Sigmoid colon (tissue), 4 donors: ENCODE measurements at regions not wholly inside any gene's neighbourhood (a gene's known extent, or its start where the extent isn't known, plus 50 kb on each side); places are given as distances from the start of the nearest gene placed in this dataset.

Experiments used
- EP300 ChIP-seq, 4 donors: sonication (generic); formaldehyde crosslinking; IDR thresholded peaks; one replicate each; pipeline ENCODE4 v1.6.1; 2017; ENCODE audit warnings: antibody characterized with exemption in 4 of 4
- POLR2A ChIP-seq, 2 donors: fragments of 450-650 bp; IDR thresholded peaks; one replicate each; pipeline ENCODE4 v1.6.1; 2016; ENCODE audit warnings: antibody characterized with exemption in 2 of 2, mild to moderate bottlenecking in 2 of 2, moderate library complexity in 2 of 2
- POLR2AphosphoS5 ChIP-seq, 4 donors: sonication (generic); formaldehyde crosslinking; IDR thresholded peaks; one replicate each; pipeline ENCODE4 v1.6.1; 2017; ENCODE audit warnings: antibody characterized with exemption in 4 of 4
- TF ChIP-seq, protein P1 (sequence below), 4 experiments: fragments of 450-650 bp in 3 of 4; fragments of 200-600 bp in 1 of 4; IDR thresholded peaks; one replicate each; pipeline ENCODE4 v1.5.1; 2016 to 2019; ENCODE audit warnings: antibody characterized with exemption in 4 of 4, mild to moderate bottlenecking in 3 of 4, moderate library complexity in 2 of 4

DNA sequence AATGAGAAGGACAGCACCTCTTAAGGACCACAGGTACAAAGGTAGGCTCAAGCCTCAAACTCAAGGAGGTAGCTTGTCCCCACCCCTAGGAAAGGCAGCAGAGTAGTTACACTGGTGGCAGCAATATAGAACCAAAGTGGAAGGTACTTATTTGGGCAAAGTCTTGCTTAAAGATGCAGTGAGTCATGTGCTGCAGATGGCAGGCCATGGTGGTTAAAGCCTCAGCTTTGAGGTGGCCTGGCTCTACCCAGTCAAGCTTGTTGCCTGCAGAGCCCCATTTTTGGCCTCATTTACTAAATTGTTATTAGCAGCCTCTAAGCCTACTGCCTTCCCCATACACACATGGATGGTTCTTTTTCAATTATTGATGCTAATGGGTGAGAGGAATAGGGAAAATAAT lies 146.0 kb downstream of the ELOVL4 start:
- TF ChIP-seq, protein P1, sequence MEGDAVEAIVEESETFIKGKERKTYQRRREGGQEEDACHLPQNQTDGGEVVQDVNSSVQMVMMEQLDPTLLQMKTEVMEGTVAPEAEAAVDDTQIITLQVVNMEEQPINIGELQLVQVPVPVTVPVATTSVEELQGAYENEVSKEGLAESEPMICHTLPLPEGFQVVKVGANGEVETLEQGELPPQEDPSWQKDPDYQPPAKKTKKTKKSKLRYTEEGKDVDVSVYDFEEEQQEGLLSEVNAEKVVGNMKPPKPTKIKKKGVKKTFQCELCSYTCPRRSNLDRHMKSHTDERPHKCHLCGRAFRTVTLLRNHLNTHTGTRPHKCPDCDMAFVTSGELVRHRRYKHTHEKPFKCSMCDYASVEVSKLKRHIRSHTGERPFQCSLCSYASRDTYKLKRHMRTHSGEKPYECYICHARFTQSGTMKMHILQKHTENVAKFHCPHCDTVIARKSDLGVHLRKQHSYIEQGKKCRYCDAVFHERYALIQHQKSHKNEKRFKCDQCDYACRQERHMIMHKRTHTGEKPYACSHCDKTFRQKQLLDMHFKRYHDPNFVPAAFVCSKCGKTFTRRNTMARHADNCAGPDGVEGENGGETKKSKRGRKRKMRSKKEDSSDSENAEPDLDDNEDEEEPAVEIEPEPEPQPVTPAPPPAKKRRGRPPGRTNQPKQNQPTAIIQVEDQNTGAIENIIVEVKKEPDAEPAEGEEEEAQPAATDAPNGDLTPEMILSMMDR (IDR thresholded peaks at IDR 0.05): no peak
- no peak for TF ChIP-seq POLR2A (IDR thresholded peaks at IDR 0.05)
- no peak for TF ChIP-seq POLR2AphosphoS5 (IDR thresholded peaks at IDR 0.05)
- no peak for TF ChIP-seq EP300 (IDR thresholded peaks at IDR 0.05)
